HCT116 (cell line): ENCODE measurements at regions not wholly inside any gene's neighbourhood (a gene's known extent, or its start where the extent isn't known, plus 50 kb on each side); places are given as distances from the start of the nearest gene placed in this dataset.

ENCODE experiments used
- CEBPB ChIP-seq: IDR thresholded peaks from 2 replicates; pipeline ENCODE4 v1.6.1; 2012; ENCODE audit warnings: low read depth
- CTCF ChIP-seq, 3 experiments: fragments of 200-600 bp in 1 of 3; sonication (generic) in 1 of 3; IDR thresholded peaks in 2 of 3; conservative IDR thresholded peaks in 1 of 3; 2 replicates each; pipeline ENCODE4 v1.5.1; 2012 to 2017; ENCODE audit warnings: low read depth in 2 of 3, low read length in 2 of 3, antibody characterized with exemption in 1 of 3, borderline replicate concordance in 1 of 3, control low read depth in 1 of 3, mild to moderate bottlenecking in 1 of 3, mixed read lengths in 1 of 3, mixed run types in 1 of 3, moderate library complexity in 1 of 3; ENCODE audit not compliant: insufficient read depth in 1 of 3
- EZH2 ChIP-seq: fragments of 200-600 bp; sonication (generic); IDR thresholded peaks from 2 replicates; pipeline ENCODE4 v1.6.1; 2017; ENCODE audit warnings: antibody characterized with exemption, mixed run types
- POLR2AphosphoS5 ChIP-seq: IDR thresholded peaks from 2 replicates; pipeline ENCODE4 v1.6.1; 2011; ENCODE audit warnings: mild to moderate bottlenecking, low read depth, low read length, moderate library complexity

GRCh38 chr4:123846561-123846960, 450.0 kb downstream of the SPRY1 start:
- TF ChIP-seq POLR2AphosphoS5, result no peak
- TF ChIP-seq CTCF (IDR thresholded peaks at IDR 0.05 in 2 of 3, conservative IDR thresholded peaks at IDR 0.05 in 1 of 3; ENCODE audit: borderline replicate concordance in 1 of 3, insufficient read depth in 1 of 3, low read depth in 2 of 3, low read length in 2 of 3), result no peak
- TF ChIP-seq EZH2, result no peak
- TF ChIP-seq CEBPB, result no peak
